H7 (cell line): ENCODE measurements at regions not wholly inside any gene's neighbourhood (a gene's known extent, or its start where the extent isn't known, plus 50 kb on each side); places are given as distances from the start of the nearest gene placed in this dataset.
"Not testable (repeated sequence)": the region's sequence is repeated elsewhere in the genome, so short reads cannot be mapped to it uniquely, and the experiment has no call there.

Experiments used
- DNase-seq: peaks from one replicate; pipeline ENCODE4 v3.0.0; 2012
- H3K27me3 ChIP-seq: 2 replicates; pipeline ENCODE4 v1.6.0; 2011; ENCODE audit warnings: mild to moderate bottlenecking, low read length; ENCODE audit not compliant: control insufficient read depth, insufficient read depth
- H3K36me3 ChIP-seq: replicated peaks from 2 replicates; pipeline ENCODE4 v1.5.1; 2011; ENCODE audit warnings: low read length; ENCODE audit not compliant: control insufficient read depth, insufficient read depth
- H3K4me3 ChIP-seq: 2 replicates; pipeline ENCODE4 v1.5.1; 2011; ENCODE audit warnings: low read depth, mild to moderate bottlenecking, control low read depth, low read length, moderate library complexity; ENCODE audit not compliant: insufficient read depth

DNA sequence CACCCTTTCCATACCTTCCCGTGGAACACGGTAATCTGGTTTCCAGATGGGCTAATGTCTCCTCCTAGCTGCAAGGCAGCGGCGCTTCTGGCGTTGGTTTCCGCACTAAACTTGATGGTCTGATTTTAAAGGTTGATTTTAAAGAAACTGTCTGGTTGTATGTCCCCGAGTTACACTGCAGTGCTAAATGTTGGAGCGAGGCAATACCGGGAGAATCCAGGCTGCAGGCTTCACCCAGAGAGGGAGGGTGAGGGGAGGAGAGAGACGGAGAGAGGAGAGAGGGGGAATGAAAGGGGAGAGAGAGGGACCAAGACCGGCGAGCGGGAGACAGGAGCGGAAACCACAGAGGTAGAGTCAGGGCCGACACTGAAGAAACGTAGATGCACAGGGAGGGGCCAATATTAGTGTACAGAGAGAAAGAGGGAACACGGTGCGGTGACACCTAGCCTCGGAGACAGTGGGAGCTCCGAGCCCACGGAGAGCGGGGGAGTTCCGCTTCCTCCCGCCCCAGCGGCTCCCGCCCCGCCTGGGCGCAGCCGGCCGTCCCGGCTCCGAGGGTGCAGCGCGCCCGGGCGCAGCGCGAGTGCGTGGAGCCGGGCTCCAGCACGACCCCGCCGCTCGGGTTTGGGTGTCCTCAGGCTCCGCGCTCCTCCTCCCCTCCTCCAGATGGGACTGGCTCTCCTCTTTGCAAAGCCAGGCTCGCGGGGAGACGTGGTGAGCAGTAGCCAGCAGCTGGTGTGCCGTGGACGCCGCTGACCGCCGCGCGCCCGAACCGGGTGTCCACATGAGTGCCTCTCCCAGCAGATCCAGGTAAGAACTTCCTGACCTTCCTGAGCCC is 71.9 kb upstream of the GRAMD1B start:
- DNase-seq = peak; percentile 77
- Histone ChIP-seq H3K4me3 (peak overlapping the region; percentile 71), H3K36me3 (no peaks in the 10 kb centered on the region), H3K27me3 (peaks cover 49% of the 10 kb centered on the region)

DNA sequence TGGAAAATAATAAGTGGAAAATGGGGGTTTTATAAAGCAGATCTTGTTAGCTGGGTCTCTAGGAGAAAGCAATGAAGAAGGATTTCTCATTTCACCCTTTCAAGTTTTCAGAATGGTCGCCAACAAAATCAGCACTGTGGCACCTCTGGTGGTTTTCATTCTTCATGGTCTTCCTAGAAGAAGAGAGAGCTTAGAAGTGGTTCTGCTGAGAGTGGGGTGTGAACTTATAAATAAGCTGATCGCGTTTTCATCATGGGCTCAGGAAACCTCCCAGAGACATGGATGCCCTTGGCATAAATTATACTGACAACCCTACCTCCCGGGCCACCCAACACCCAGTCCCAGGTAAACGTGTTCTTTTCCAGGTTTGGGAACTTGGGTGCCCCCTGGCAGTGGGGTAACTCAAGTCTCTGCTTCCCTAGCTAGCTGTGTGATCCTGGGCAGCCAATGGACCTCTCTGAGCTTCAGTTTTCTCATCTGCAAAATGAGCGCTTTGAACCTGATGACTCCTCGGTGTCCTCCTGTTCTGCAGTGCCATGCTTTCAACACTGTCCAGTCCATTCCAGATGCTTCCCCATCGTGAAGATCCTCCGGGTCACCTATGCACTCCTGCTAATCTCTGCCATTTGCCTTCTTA is 72.6 kb upstream of the GRAMD1B start:
- DNase-seq = no peak
- Histone ChIP-seq H3K4me3 (peak overlapping the region; percentile 71), H3K36me3 (no peaks in the 10 kb centered on the region), H3K27me3 (peaks cover 49% of the 10 kb centered on the region)

DNA sequence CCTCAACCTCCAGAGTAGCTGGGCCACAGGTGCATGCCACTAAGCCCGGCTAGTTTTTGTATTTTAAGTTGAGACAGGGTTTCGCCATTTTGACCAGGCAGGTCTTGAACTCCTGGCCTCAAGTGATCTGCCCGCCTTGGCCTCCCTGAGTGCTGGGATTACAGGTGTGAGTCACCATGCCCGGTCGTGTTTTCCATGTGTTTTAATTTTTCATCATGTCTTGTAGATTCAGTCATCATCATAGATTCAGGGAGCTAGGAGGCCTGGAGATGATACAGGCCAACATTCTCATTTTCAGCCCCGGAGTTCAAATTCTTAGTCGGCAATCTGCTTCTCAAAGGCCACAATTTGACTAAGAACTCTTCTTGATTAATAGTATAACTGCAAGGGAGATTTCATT is 73.5 kb upstream of the GRAMD1B start:
- Histone ChIP-seq H3K27me3 (peaks cover 48% of the 10 kb centered on the region), H3K4me3 (no peak overlapping the region), H3K36me3 (no peaks in the 10 kb centered on the region)
- no peak for DNase-seq

DNA sequence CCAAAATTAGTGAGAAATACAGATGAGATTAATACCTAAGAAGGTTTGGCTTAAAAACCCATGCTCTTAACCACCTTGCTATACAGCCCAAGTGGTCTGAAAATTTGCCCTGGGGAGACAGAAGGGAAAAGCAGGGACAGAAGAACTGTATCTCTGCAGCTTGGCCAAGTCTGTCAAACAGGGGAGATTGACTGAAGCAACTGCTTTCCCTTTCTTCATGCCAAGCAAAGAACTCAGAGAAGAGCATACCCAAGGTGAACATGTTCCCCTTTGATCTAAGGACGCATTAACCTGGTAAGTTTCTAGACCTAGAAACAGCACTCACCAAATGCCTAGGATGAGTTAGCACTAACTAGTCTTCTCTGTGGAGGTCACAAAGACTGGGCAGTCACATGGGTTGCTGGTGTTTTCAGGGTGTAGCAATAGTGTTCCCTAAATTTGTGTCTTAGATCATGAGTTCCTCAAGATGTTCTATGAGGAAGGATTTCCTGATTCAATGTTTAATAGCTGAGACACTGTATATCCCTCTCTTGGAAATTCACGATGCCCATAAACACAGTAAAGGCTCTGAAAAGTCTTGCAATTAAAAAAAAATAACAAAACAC is 75.6 kb upstream of the GRAMD1B start:
- Histone ChIP-seq H3K36me3 (no peaks in the 10 kb centered on the region), H3K27me3 (peaks cover 34% of the 10 kb centered on the region), H3K4me3 (no peak overlapping the region)
- DNase-seq = no peak

DNA sequence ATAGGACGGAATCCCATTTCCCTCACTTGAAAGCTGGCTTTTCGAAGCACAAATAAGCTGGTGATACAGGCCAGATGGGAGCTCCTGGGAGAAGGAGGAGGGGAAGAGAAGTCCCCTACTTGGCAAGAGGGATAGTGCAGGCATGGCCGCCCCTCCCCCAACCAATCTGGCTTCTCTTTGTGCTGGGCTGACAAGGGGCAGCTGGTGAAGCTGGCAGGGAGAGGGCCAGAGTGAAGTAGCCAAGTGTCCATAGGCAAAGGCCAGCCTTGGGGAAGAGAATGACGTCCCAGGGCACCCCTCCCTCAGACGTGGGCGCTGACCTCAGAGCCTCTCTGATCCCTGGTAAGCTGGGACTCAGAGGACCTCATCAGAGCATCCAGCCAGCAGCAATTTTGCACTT is 78.7 kb upstream of the GRAMD1B start:
- Histone ChIP-seq H3K36me3 (no peaks in the 10 kb centered on the region), H3K4me3 (no peak overlapping the region), H3K27me3 (peaks cover 3% of the 10 kb centered on the region)
- peak; percentile 24 for DNase-seq

DNA sequence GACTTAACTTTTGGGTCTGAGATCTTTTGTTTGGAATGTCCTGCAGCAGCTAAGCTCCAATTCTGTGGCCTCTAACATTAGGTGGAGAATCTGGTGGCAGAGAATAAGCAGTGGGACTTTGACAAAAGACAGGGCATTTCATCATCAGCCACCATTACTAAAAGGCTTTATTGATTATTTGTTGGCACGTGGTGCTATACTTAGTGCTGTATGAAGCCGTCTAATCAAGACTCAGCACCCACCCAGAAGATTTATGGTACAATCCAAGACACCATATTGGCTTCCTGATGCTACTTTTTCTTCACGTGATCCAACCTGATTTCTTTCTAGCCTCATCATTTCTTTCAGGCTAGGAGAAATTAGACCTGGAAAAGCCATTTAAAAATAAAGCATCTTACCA is 80.7 kb upstream of the GRAMD1B start:
- H3K36me3 ChIP-seq = no peaks in the 10 kb centered on the region
- DNase-seq = no peak
- peaks cover 2% of the 10 kb centered on the region for H3K27me3 ChIP-seq
- H3K4me3 ChIP-seq = no peak overlapping the region

DNA sequence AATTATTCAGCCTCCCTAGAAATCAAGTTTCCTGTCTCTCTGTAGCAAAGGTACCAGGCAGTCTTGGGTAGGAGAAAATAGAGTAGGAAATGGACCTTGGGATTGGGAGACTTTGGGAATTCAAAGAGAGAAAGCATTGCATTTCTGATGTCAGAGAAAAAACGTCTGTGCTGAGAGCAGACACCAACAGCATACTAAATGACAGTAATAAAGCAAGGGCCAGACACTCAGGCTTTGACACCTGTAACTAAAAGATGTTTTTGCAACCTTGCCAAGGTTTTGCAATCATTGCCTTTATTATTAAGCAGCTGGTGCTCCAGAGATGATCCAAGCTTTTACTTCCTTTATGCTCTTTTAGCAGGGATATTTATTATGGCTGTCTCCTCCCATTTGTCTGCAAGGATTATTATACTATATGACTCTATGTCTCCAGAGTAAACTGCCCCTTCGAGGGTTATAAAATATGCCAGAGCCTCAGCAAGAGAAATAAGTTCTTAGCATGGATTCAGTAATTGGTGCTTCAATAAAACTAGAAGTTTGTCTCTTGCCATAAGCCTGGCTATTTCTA is 85.2 kb upstream of the GRAMD1B start:
- DNase-seq = no peak
- Histone ChIP-seq H3K27me3 (no peaks in the 10 kb centered on the region), H3K36me3 (no peaks in the 10 kb centered on the region), H3K4me3 (no peak overlapping the region)

DNA sequence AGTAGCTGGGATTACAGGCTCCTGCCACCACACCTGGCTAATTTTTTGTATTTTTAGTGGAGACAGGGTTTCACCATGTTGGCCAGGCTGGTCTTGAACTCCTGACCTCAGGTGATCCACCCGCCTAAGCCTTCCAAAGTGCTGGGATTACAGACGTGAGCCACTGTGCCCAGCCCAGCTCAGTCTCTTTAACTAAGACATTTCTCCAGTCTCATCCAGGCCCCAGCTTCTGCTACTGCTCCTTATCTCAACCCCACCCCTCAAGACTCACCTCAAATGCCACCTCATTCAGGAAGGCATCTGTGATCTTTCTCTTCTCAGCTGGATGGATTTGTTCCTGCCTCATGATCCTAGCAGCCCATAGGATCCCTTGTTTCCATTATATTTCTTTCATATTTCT is 85.9 kb upstream of the GRAMD1B start:
- DNase-seq, H3K4me3 ChIP-seq, H3K27me3 ChIP-seq, H3K36me3 ChIP-seq: not testable (repeated sequence)

DNA sequence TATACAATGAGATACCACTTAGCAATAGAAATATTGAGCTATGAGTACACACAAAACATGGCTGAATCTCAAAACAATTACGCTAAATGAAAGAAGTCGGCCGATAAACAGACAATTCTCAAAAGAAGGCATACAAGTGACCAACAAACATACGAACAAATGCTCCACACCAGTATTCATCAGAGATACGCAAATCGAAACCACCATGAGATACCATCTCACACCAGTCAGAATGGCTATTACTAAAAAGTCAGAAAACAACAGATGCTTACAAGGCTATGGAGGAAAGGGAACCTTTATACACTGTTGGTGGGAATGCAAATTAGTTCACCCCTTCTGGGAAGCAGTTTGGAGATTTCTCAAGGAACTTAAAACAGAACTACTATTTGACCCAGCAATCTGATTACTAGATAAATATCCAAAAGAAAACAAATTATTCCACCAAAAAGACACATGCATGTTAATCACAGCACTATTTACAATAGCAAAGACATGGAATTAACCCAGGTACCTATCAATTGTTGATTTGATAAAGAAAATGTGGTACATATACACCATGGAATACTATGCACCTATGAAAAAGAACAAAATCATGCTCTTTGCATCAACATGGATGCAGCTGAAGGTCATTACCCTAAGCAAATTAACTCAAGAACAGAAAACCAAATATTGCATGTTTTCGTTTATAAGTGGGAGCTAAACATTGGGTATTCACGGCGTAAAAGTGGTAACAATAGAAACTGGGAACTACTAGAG is 90.9 kb upstream of the GRAMD1B start:
- H3K36me3 ChIP-seq = no peaks in the 10 kb centered on the region

DNA sequence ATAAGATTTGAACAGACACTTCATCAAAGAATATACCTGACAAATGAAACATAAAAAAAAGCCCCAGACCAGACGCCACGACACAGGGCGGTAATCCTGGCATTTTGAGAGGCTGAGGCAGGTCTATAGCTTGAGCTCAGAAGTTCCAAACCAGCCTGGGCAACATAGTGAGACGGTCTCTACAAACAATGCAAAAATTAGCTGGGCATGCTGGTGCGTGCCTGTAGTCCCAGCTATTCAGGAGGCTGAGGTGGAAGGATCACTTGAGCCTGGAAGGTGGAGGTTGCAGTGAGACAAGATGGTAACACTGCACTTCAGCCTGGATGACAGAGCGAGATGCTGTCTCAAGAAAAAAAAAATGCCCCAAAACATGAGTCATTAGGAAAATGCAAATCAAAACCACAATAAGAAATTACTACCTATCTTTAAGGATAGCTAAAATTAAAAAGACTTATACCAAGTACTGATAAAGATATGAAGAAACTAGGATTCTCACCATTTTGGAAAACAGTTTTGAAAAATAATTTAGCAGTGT is 91.7 kb upstream of the GRAMD1B start:
- H3K4me3 ChIP-seq = no peak overlapping the region
- H3K36me3 ChIP-seq = no peaks in the 10 kb centered on the region
- DNase-seq = no peak
- no peaks in the 10 kb centered on the region for H3K27me3 ChIP-seq

More for the DNA sequence above, 90.9 kb upstream of the GRAMD1B start:
- Histone ChIP-seq H3K4me3 (no peak overlapping the region), H3K27me3 (no peaks in the 10 kb centered on the region)
- DNase-seq = no peak

DNA sequence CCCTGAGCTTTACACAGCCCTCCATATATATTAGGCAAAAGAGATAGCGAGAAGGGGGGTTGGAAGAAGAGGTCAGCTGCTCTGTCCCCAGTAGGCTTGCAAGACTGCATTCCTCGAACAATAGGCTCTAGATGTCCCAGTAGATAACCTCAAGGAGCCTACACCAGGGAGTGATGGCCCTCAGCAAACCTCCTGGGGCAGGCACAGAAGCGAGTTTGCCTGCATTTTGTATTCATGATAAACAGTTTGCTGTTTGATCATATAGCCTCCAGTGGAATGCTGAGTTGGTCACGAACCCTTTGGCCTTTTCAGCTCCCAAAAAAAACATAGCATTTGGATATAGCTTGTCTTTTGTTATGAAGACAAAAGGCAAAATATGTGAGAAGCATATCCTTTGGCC is 95.1 kb upstream of the GRAMD1B start:
- DNase-seq = no peak
- H3K27me3 ChIP-seq = no peaks in the 10 kb centered on the region
- H3K4me3 ChIP-seq = no peak overlapping the region
- no peaks in the 10 kb centered on the region for H3K36me3 ChIP-seq

DNA sequence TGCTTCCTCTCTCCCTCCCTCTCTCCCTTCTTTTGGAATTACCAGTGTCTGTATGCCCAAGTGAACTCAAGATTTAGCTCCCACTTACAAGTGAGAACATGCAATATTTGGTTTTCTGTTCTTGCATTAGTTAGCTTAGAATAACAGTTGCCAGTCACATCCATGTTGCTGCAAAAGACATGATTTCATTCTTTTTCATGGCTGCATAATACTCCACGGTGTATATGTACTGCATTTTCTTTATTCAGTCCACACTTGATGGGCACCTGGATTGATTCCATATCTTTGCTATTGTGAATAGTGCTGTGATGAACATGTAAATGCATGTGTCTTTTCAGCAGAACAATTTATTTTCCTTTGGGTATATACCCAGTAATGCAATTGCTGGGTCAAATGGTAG is 97.5 kb upstream of the GRAMD1B start:
- not testable (repeated sequence) for H3K4me3 ChIP-seq, H3K27me3 ChIP-seq, H3K36me3 ChIP-seq, DNase-seq

DNA sequence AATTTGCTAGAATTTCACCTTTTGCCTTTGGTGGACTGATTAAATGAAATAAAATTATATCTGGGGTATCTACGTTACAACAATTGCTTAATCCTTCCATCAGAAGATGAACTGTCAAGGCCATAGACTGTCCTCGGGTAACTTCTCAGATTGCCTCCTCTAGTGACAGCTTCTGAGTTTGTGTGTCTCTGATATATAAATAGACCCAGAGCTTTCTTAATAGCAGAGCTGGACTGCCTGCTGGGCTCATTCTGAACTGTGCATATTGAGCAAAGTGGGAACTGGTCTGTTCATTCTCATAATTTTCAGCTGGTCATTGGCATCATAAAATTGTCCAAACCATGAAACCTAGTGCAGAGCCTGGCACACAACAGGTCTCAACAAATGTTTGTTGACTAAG is 99.1 kb upstream of the GRAMD1B start:
- DNase-seq = no peak
- Histone ChIP-seq H3K4me3 (no peak overlapping the region), H3K36me3 (no peaks in the 10 kb centered on the region), H3K27me3 (no peaks in the 10 kb centered on the region)

DNA sequence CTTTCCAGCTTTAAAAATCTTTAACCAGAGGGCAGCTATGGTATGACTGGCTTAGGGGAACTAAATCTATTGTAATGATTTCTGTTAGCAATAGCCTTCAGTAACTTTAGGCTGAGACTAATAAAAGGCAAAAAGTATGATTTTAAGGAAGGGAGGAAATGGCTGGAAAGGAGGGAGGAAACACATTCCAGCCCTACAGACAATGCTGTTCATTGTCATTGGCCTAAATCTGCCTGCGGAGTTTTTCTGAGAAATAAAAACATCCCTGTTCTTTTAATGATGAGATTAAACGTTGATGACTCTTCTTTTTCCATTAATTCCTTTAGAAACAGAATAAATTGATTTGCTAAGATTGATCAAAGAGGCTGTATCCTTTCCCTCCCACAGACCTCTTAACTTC is 99.6 kb upstream of the GRAMD1B start:
- no peak overlapping the region for H3K4me3 ChIP-seq
- no peaks in the 10 kb centered on the region for H3K27me3 ChIP-seq
- H3K36me3 ChIP-seq = no peaks in the 10 kb centered on the region
- no peak for DNase-seq
